PC-9 (cell line): ENCODE measurements at regions not wholly inside any gene's neighbourhood (a gene's known extent, or its start where the extent isn't known, plus 50 kb on each side); places are given as distances from the start of the nearest gene placed in this dataset.

Source experiments
- CTCF ChIP-seq: fragments of 200-600 bp; sonication (generic); conservative IDR thresholded peaks from 2 replicates; pipeline ENCODE4 v1.6.1; 2017; ENCODE audit warnings: mixed run types, antibody characterized with exemption, mild to moderate bottlenecking, moderate library complexity
- EZH2 ChIP-seq: fragments of 200-600 bp; sonication (generic); IDR thresholded peaks from 2 replicates; pipeline ENCODE4 v1.8.0; 2017; ENCODE audit warnings: antibody characterized with exemption, low read depth

GRCh38 chr10:88069338-88069737, 205.9 kb downstream of the PTEN start:
- TF ChIP-seq CTCF, result no peak
- TF ChIP-seq EZH2, result no peak
